ENCODE measurements at regions not wholly inside any gene's neighbourhood (a gene's known extent, or its start where the extent isn't known, plus 50 kb on each side); places are given as distances from the start of the nearest gene placed in this dataset.
A peak's percentile ranks its signal among the peaks of the same experiment; 100 is the strongest.

DNA sequence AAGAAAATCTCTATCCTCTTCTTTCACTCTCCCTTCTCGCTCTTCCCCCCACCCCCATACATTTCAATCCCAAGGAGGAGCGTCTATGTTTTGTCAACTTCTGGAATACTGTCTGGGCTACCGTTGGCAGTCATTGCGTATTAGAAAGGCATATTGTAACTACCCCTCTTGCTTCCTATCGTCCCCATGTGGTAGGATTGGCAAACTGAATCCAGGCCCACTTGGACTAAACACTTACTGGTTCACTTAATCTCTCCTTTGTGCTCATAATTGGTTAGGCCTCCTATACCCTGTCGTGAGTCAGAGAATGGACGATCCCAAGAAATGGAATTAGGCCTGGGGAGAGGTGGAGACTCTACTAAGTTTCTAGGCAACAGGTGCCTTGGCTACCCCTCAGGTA lies 68.8 kb upstream of the SLC8A3 start:
- DNase-seq (ENCODE audit: low spot score) (peak; percentile 75), ATAC-seq (peak; percentile 67)
- H3K4me3 Mint-ChIP-seq, result no peak overlapping the region
- CTCF ChIA-PET, result interaction anchor here (0.9 to 1.5 kb wide), 6 partner anchors 35 to 310 kb away, joined by 3 to 5 read pairs (median 4); no protein-coding TSS in a partner anchor
- H3K27me3 Mint-ChIP-seq (ENCODE audit: low read depth), result peaks cover 6% of the 10 kb centered on the region
- H3K9me3 Mint-ChIP-seq, result peaks cover 11% of the 10 kb centered on the region
- peaks cover 4% of the 10 kb centered on the region for H3K36me3 Mint-ChIP-seq
- POLR2A ChIA-PET, result no interaction called here
- H3K27ac Mint-ChIP-seq, result no peak overlapping the region
- TF ChIP-seq, protein P1, sequence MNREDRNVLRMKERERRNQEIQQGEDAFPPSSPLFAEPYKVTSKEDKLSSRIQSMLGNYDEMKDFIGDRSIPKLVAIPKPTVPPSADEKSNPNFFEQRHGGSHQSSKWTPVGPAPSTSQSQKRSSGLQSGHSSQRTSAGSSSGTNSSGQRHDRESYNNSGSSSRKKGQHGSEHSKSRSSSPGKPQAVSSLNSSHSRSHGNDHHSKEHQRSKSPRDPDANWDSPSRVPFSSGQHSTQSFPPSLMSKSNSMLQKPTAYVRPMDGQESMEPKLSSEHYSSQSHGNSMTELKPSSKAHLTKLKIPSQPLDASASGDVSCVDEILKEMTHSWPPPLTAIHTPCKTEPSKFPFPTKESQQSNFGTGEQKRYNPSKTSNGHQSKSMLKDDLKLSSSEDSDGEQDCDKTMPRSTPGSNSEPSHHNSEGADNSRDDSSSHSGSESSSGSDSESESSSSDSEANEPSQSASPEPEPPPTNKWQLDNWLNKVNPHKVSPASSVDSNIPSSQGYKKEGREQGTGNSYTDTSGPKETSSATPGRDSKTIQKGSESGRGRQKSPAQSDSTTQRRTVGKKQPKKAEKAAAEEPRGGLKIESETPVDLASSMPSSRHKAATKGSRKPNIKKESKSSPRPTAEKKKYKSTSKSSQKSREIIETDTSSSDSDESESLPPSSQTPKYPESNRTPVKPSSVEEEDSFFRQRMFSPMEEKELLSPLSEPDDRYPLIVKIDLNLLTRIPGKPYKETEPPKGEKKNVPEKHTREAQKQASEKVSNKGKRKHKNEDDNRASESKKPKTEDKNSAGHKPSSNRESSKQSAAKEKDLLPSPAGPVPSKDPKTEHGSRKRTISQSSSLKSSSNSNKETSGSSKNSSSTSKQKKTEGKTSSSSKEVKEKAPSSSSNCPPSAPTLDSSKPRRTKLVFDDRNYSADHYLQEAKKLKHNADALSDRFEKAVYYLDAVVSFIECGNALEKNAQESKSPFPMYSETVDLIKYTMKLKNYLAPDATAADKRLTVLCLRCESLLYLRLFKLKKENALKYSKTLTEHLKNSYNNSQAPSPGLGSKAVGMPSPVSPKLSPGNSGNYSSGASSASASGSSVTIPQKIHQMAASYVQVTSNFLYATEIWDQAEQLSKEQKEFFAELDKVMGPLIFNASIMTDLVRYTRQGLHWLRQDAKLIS (CRISPR knock-in tag; IDR thresholded peaks at IDR 0.05; ENCODE audit: borderline replicate concordance), result no peak
- TF ChIP-seq, protein P2, sequence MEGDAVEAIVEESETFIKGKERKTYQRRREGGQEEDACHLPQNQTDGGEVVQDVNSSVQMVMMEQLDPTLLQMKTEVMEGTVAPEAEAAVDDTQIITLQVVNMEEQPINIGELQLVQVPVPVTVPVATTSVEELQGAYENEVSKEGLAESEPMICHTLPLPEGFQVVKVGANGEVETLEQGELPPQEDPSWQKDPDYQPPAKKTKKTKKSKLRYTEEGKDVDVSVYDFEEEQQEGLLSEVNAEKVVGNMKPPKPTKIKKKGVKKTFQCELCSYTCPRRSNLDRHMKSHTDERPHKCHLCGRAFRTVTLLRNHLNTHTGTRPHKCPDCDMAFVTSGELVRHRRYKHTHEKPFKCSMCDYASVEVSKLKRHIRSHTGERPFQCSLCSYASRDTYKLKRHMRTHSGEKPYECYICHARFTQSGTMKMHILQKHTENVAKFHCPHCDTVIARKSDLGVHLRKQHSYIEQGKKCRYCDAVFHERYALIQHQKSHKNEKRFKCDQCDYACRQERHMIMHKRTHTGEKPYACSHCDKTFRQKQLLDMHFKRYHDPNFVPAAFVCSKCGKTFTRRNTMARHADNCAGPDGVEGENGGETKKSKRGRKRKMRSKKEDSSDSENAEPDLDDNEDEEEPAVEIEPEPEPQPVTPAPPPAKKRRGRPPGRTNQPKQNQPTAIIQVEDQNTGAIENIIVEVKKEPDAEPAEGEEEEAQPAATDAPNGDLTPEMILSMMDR (IDR thresholded peaks at IDR 0.05), result peak; percentile 60; the same call in 1 of the 2 replicates
- TF ChIP-seq ESRRA (CRISPR knock-in tag; IDR thresholded peaks at IDR 0.05; ENCODE audit: borderline replicate concordance), result no peak
- no peak for TF ChIP-seq ZNF219 (CRISPR knock-in tag; IDR thresholded peaks at IDR 0.05; ENCODE audit: borderline replicate concordance)
- TF ChIP-seq, protein P3, sequence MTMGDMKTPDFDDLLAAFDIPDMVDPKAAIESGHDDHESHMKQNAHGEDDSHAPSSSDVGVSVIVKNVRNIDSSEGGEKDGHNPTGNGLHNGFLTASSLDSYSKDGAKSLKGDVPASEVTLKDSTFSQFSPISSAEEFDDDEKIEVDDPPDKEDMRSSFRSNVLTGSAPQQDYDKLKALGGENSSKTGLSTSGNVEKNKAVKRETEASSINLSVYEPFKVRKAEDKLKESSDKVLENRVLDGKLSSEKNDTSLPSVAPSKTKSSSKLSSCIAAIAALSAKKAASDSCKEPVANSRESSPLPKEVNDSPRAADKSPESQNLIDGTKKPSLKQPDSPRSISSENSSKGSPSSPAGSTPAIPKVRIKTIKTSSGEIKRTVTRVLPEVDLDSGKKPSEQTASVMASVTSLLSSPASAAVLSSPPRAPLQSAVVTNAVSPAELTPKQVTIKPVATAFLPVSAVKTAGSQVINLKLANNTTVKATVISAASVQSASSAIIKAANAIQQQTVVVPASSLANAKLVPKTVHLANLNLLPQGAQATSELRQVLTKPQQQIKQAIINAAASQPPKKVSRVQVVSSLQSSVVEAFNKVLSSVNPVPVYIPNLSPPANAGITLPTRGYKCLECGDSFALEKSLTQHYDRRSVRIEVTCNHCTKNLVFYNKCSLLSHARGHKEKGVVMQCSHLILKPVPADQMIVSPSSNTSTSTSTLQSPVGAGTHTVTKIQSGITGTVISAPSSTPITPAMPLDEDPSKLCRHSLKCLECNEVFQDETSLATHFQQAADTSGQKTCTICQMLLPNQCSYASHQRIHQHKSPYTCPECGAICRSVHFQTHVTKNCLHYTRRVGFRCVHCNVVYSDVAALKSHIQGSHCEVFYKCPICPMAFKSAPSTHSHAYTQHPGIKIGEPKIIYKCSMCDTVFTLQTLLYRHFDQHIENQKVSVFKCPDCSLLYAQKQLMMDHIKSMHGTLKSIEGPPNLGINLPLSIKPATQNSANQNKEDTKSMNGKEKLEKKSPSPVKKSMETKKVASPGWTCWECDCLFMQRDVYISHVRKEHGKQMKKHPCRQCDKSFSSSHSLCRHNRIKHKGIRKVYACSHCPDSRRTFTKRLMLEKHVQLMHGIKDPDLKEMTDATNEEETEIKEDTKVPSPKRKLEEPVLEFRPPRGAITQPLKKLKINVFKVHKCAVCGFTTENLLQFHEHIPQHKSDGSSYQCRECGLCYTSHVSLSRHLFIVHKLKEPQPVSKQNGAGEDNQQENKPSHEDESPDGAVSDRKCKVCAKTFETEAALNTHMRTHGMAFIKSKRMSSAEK (CRISPR knock-in tag; IDR thresholded peaks at IDR 0.05; ENCODE audit: borderline replicate concordance), result 0 out of 2 replicates have a peak, but pooled peaks have one; percentile 33
- TF ChIP-seq CREM (CRISPR knock-in tag; IDR thresholded peaks at IDR 0.05), result no peak
- H3K4me1 Mint-ChIP-seq, result peaks cover 22% of the 10 kb centered on the region

DNA sequence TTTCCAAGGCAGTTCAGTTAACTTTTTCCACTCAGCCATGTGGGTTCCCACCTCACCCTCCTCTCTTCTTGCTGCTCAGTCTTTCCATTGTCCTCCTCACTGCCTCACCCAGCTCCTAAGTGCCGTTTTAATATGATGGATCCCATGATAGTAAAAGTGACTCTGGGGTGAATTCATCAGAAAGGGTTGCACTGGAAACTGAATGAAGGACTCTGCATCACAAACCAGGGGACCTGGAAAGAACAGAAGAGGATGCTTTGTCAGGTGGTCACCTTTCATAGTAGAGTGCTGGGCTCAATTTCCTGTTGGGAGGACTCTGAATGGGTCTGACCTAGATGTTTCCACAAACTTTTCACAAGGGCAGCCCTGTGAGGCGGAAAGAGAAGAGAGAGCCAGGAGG lies 67.8 kb upstream of the SLC8A3 start:
- no peak for ATAC-seq
- ChIA-PET POLR2A (no interaction called here), CTCF (interaction anchor here (1.4 kb wide), 1 partner anchor 160 kb away, joined by 4 read pairs; no protein-coding TSS in a partner anchor)
- Mint-ChIP-seq H3K27ac (peak overlapping the region; percentile 83; the same call in 1 of the 2 replicates), H3K36me3 (peaks cover 4% of the 10 kb centered on the region), H3K27me3 (ENCODE audit: low read depth) (peaks cover 6% of the 10 kb centered on the region), H3K4me1 (peaks cover 23% of the 10 kb centered on the region), H3K4me3 (peak overlapping the region; percentile 33), H3K9me3 (peaks cover 11% of the 10 kb centered on the region)
- no peak for DNase-seq (ENCODE audit: low spot score)
- TF ChIP-seq CBFB (CRISPR knock-in tag; IDR thresholded peaks at IDR 0.05; ENCODE audit: low read depth) (no peak), NR1H2 (CRISPR knock-in tag; IDR thresholded peaks at IDR 0.05) (no peak), JAZF1 (CRISPR knock-in tag; IDR thresholded peaks at IDR 0.05) (no peak), GRHL2 (CRISPR knock-in tag; IDR thresholded peaks at IDR 0.05; ENCODE audit: insufficient replicate concordance, severe bottlenecking) (no peak)
- TF ChIP-seq, protein P4, sequence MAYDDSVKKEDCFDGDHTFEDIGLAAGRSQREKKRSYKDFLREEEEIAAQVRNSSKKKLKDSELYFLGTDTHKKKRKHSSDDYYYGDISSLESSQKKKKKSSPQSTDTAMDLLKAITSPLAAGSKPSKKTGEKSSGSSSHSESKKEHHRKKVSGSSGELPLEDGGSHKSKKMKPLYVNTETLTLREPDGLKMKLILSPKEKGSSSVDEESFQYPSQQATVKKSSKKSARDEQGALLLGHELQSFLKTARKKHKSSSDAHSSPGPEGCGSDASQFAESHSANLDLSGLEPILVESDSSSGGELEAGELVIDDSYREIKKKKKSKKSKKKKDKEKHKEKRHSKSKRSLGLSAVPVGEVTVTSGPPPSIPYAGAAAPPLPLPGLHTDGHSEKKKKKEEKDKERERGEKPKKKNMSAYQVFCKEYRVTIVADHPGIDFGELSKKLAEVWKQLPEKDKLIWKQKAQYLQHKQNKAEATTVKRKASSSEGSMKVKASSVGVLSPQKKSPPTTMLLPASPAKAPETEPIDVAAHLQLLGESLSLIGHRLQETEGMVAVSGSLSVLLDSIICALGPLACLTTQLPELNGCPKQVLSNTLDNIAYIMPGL (CRISPR knock-in tag; IDR thresholded peaks at IDR 0.05), result no peak
- TF ChIP-seq, protein P5, sequence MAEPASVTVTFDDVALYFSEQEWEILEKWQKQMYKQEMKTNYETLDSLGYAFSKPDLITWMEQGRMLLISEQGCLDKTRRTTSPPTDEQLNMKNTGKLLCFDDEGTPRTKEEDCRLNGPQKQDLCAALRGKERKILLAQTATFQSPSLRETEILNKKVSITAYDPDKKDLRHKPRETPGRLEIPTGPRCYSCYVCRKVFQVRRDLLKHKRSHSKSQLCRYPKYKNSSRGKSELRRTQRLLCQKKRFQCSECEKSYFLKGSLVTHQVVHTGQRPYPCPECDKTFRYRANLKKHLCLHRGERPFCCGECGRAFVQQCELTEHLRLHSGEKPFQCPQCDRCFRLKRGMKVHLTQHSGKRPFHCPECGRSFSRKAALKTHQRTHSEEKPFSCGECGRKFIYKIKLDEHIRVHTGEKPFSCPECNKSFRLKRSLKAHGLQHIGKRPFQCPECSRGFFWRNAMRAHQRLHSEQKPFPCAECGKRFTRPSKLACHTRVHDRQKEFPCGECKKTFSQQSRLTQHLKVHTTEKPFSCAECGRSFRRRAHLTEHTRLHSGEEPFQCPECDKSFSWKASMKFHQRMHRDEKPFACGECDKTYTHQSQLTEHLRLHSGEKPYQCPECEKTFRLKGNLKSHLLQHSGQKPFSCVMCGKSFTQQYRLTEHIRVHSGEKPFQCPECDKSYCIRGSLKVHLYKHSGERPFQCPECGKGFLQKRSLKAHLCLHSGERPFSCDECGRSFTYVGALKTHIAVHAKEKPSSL (CRISPR knock-in tag; conservative IDR thresholded peaks at IDR 0.05), result no peak
- TF ChIP-seq, protein P6, sequence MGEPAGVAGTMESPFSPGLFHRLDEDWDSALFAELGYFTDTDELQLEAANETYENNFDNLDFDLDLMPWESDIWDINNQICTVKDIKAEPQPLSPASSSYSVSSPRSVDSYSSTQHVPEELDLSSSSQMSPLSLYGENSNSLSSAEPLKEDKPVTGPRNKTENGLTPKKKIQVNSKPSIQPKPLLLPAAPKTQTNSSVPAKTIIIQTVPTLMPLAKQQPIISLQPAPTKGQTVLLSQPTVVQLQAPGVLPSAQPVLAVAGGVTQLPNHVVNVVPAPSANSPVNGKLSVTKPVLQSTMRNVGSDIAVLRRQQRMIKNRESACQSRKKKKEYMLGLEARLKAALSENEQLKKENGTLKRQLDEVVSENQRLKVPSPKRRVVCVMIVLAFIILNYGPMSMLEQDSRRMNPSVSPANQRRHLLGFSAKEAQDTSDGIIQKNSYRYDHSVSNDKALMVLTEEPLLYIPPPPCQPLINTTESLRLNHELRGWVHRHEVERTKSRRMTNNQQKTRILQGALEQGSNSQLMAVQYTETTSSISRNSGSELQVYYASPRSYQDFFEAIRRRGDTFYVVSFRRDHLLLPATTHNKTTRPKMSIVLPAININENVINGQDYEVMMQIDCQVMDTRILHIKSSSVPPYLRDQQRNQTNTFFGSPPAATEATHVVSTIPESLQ (CRISPR knock-in tag; IDR thresholded peaks at IDR 0.05), result no peak
- TF ChIP-seq, protein P7, sequence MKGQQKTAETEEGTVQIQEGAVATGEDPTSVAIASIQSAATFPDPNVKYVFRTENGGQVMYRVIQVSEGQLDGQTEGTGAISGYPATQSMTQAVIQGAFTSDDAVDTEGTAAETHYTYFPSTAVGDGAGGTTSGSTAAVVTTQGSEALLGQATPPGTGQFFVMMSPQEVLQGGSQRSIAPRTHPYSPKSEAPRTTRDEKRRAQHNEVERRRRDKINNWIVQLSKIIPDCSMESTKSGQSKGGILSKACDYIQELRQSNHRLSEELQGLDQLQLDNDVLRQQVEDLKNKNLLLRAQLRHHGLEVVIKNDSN (CRISPR knock-in tag; IDR thresholded peaks at IDR 0.05), result no peak
- TF ChIP-seq, protein P8, sequence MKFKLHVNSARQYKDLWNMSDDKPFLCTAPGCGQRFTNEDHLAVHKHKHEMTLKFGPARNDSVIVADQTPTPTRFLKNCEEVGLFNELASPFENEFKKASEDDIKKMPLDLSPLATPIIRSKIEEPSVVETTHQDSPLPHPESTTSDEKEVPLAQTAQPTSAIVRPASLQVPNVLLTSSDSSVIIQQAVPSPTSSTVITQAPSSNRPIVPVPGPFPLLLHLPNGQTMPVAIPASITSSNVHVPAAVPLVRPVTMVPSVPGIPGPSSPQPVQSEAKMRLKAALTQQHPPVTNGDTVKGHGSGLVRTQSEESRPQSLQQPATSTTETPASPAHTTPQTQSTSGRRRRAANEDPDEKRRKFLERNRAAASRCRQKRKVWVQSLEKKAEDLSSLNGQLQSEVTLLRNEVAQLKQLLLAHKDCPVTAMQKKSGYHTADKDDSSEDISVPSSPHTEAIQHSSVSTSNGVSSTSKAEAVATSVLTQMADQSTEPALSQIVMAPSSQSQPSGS (CRISPR knock-in tag; IDR thresholded peaks at IDR 0.05; ENCODE audit: borderline replicate concordance, low read depth), result no peak

Data from WTC11 (cell line).